AG04450 (cell line): ENCODE measurements at regions not wholly inside any gene's neighbourhood (a gene's known extent, or its start where the extent isn't known, plus 50 kb on each side); places are given as distances from the start of the nearest gene placed in this dataset.

Experiments used
- CTCF ChIA-PET: fragments of 300-600, 350-600 bp; formaldehyde crosslinking; extraction: SDS; loops from one replicate; lab custom pipeline; 2022; ENCODE audit warnings: antibody characterized with exemption, inconsistent platforms; lab: Charles Lee
- POLR2A ChIA-PET: fragments of 350-600 bp; formaldehyde crosslinking; extraction: SDS; loops from one replicate; lab custom pipeline; 2021; ENCODE audit warnings: antibody characterized with exemption, inconsistent platforms; lab: Yijun Ruan, JAX
- DNase-seq: peaks from one replicate; pipeline ENCODE4 v3.0.0-alpha.2; 2011; ENCODE audit warnings: low read depth, low spot score
- H3K27ac ChIP-seq: one replicate; pipeline ENCODE4 v1.5.1; 2012; ENCODE audit warnings: low read depth, low read length, control low read depth
- H3K27me3 ChIP-seq: one replicate; pipeline ENCODE4 v1.6.0; 2012; ENCODE audit warnings: low read length; ENCODE audit not compliant: control insufficient read depth, insufficient read depth
- H3K4me3 ChIP-seq: 2 replicates; pipeline ENCODE4 v1.5.1; 2011; ENCODE audit warnings: mild to moderate bottlenecking, low read depth, low read length, control low read depth
- H3K9me3 ChIP-seq: 2 replicates; pipeline ENCODE4 v1.5.1; 2012; ENCODE audit warnings: low read length; ENCODE audit not compliant: control insufficient read depth, insufficient read depth
- TF ChIP-seq, protein P1 (sequence below): IDR thresholded peaks from 2 replicates; pipeline ENCODE4 v1.5.1; 2011; ENCODE audit warnings: low read depth, low read length, control low read depth, inconsistent platforms

DNA sequence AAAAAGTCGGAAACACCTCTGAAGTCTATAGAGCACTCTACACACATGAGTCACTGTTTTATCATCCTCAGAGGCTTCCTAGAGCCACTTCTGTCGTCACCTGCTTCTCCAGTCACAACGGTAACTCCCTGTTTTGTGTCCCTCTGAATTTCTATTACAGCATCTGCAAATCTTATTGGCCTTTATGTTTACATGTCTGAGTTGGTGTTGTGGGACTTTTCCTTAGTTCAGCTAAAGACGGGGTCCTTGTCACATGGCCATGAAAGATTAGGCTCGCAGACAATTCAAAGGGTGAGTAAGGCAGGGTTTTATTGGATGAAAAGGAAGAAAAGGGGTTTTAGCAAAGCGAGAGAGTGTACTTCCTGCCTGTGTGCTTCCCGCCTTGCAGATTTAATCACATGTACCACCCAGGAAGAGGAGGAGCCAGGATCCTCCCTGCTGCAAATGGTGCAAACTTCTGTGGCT is 185.6 kb downstream of the LPIN1 start:
- Histone ChIP-seq H3K27ac (no peak overlapping the region), H3K27me3 (no peaks in the 10 kb centered on the region), H3K4me3 (no peak overlapping the region), H3K9me3 (no peaks in the 10 kb centered on the region)
- ChIA-PET CTCF (no interaction called here), POLR2A (no interaction called here)
- TF ChIP-seq, protein P1, sequence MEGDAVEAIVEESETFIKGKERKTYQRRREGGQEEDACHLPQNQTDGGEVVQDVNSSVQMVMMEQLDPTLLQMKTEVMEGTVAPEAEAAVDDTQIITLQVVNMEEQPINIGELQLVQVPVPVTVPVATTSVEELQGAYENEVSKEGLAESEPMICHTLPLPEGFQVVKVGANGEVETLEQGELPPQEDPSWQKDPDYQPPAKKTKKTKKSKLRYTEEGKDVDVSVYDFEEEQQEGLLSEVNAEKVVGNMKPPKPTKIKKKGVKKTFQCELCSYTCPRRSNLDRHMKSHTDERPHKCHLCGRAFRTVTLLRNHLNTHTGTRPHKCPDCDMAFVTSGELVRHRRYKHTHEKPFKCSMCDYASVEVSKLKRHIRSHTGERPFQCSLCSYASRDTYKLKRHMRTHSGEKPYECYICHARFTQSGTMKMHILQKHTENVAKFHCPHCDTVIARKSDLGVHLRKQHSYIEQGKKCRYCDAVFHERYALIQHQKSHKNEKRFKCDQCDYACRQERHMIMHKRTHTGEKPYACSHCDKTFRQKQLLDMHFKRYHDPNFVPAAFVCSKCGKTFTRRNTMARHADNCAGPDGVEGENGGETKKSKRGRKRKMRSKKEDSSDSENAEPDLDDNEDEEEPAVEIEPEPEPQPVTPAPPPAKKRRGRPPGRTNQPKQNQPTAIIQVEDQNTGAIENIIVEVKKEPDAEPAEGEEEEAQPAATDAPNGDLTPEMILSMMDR = no peak
- DNase-seq = no peak

DNA sequence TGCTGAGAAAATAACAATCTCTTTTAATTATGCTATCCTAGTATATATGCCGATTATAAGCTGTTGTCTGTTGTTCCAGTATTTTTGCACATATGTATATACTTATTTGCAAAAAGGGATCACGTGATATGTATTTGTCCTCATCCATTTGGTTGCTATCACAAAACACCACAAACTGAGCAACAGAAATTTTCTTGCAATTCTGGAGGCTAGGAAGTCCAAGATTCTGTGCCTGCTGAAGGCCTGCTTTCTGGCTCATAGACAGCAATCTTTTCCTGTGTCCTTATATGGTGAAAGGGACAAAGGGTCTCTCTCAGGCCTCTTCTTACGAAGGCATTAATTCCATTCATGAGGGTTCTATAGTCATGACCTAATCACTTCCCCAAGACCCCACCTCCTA is 186.5 kb downstream of the LPIN1 start:
- POLR2A ChIA-PET = no interaction called here

DNA sequence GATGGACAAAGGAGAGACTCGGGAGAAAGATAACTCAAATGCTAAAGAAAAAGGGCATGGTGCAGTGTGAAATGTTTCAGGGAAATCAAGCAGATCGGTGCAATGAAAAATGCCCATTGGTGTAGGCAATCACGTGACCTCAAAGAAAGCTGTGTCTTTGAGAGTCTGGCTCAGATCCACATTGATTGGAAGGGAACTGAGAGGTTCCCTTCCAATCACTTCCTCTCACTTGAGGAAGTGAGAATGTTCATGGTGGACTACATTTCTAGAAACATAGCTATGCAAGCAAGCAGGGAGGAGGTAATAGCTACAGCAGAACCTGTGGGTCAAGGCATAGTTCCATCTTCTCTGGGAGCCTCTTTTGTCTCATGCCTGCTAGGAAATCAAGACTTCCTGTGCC is 187.4 kb downstream of the LPIN1 start:
- no peak for DNase-seq
- TF ChIP-seq, protein P1 = no peak
- CTCF ChIA-PET = no interaction called here
- H3K4me3 ChIP-seq = no peak overlapping the region
- POLR2A ChIA-PET = no interaction called here
- H3K27me3 ChIP-seq = peaks cover 2% of the 10 kb centered on the region
- no peak overlapping the region for H3K27ac ChIP-seq
- no peaks in the 10 kb centered on the region for H3K9me3 ChIP-seq

More for the DNA sequence above, 186.5 kb downstream of the LPIN1 start:
- CTCF ChIA-PET = no interaction called here
- TF ChIP-seq, protein P1 = no peak
- Histone ChIP-seq H3K9me3 (no peaks in the 10 kb centered on the region), H3K27me3 (peaks cover 2% of the 10 kb centered on the region), H3K4me3 (no peak overlapping the region), H3K27ac (no peak overlapping the region)
- no peak for DNase-seq

DNA sequence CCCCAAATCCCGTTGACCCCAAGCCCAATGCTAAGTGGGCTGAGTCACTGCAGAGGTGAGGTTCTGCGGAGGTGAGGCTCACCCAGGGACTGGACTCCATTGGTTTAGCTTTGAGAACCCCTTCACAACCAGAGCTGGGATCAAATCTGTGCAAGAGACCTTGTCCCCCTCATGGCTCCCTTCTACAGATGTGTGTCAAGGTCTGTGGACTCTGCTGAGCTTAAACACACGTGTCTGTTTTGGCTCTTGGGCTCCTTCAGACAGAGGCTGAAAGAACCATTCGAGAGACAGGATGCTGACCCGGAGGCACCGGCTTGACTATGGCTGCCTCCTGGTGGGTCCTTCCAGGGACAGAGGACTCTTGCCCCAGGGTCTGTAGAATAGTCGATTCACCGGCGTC is 190.3 kb downstream of the LPIN1 start:
- POLR2A ChIA-PET = no interaction called here
- no peak for DNase-seq
- Histone ChIP-seq H3K27me3 (peaks cover 2% of the 10 kb centered on the region), H3K4me3 (no peak overlapping the region), H3K9me3 (no peaks in the 10 kb centered on the region), H3K27ac (no peak overlapping the region)
- CTCF ChIA-PET = no interaction called here
- TF ChIP-seq, protein P1 = no peak

DNA sequence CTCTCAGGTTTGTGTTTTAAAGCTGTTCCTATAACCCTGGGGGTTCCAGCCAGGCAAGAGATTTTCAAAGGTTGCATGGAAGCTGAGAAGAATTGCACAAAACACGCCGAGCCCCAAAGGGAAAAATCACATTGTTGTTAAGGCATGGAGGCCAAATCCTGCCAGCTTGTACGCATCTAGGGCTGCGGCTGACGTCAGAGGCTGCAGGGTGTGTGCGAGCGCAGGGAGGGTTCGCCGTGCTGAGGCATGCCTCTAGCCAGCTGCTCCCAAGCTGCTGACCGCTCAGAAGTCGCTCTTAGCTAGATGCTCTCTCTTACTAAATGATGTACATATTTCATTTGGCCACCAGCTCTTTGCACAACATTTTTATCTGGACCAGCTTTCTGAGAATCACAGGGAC is 191.8 kb downstream of the LPIN1 start:
- TF ChIP-seq, protein P1 = no peak
- Histone ChIP-seq H3K9me3 (no peaks in the 10 kb centered on the region), H3K27ac (peak overlapping the region; percentile 57), H3K4me3 (no peak overlapping the region), H3K27me3 (peaks cover 4% of the 10 kb centered on the region)
- ChIA-PET CTCF (no interaction called here), POLR2A (interaction anchor here (0.7 kb wide), 1 partner anchor 742 kb away, joined by 3 read pairs; no protein-coding TSS in a partner anchor)
- peak; percentile 56 for DNase-seq
